ENCODE measurements at regions not wholly inside any gene's neighbourhood (a gene's known extent, or its start where the extent isn't known, plus 50 kb on each side); places are given as distances from the start of the nearest gene placed in this dataset.
"Not testable (repeated sequence)": the region's sequence is repeated elsewhere in the genome, so short reads cannot be mapped to it uniquely, and the experiment has no call there.

GRCh38 chr11:56841210-56841810, 92.8 kb upstream of the OR9G4 start:
- CTCF ChIA-PET: interaction anchor here (0.5 to 4.9 kb wide), 28 partner anchors 8 to 939 kb away, joined by 3 to 106 read pairs (median 3); no protein-coding TSS in a partner anchor

GRCh38 chr11:56827357-56827756, 78.9 kb upstream of the OR9G4 start:
- H3K4me3 Mint-ChIP-seq; H3K27me3 Mint-ChIP-seq (ENCODE audit: low read depth); H3K4me1 Mint-ChIP-seq; CTCF ChIA-PET; H3K27ac Mint-ChIP-seq; ATAC-seq; POLR2A ChIA-PET: not testable (repeated sequence)
- DNase-seq (ENCODE audit: low spot score): peak; percentile 14
- H3K36me3 Mint-ChIP-seq: peaks cover 47% of the 10 kb centered on the region
- H3K9me3 Mint-ChIP-seq: peaks cover 80% of the 10 kb centered on the region

More at GRCh38 chr11:56841210-56841810, 92.8 kb upstream of the OR9G4 start:
- Mint-ChIP-seq H3K4me1 (no peaks in the 10 kb centered on the region), H3K27me3 (ENCODE audit: low read depth) (no peaks in the 10 kb centered on the region), H3K4me3 (no peak overlapping the region), H3K27ac (no peak overlapping the region), H3K9me3 (peaks cover 34% of the 10 kb centered on the region), H3K36me3 (peaks cover 4% of the 10 kb centered on the region)
- POLR2A ChIA-PET: interaction anchor here (1.1 kb wide), 1 partner anchor 408 kb away, joined by 3 read pairs; no protein-coding TSS in a partner anchor
- DNase-seq (ENCODE audit: low spot score) (peak; percentile 55), ATAC-seq (peak; percentile 44; the same call in 1 of the 2 replicates)
- TF ChIP-seq AR (CRISPR knock-in tag; IDR thresholded peaks at IDR 0.05) (no peak), CTCF (IDR thresholded peaks at IDR 0.05) (peak; percentile 62)

GRCh38 chr11:56819916-56820315, 71.4 kb upstream of the OR9G4 start:
- Mint-ChIP-seq H3K36me3 (peaks cover 22% of the 10 kb centered on the region), H3K9me3 (peaks cover 54% of the 10 kb centered on the region), H3K27ac (no peak overlapping the region), H3K4me1 (peaks cover 4% of the 10 kb centered on the region), H3K27me3 (ENCODE audit: low read depth) (no peaks in the 10 kb centered on the region), H3K4me3 (no peak overlapping the region)
- TF ChIP-seq ZBTB21 (CRISPR knock-in tag; IDR thresholded peaks at IDR 0.05; ENCODE audit: borderline replicate concordance) (no peak), MAX (CRISPR knock-in tag; IDR thresholded peaks at IDR 0.05) (no peak), ATF3 (CRISPR knock-in tag; conservative IDR thresholded peaks at IDR 0.05) (no peak), SP1 (CRISPR knock-in tag; conservative IDR thresholded peaks at IDR 0.05) (no peak), FOXP1 (CRISPR knock-in tag; IDR thresholded peaks at IDR 0.05; ENCODE audit: borderline replicate concordance) (no peak), JUN (CRISPR knock-in tag; IDR thresholded peaks at IDR 0.05) (no peak), ATF6 (CRISPR knock-in tag; IDR thresholded peaks at IDR 0.05) (no peak), ZNF396 (CRISPR knock-in tag; IDR thresholded peaks at IDR 0.05; ENCODE audit: borderline replicate concordance) (no peak)
- no peak for DNase-seq (ENCODE audit: low spot score)
- ChIA-PET POLR2A (no interaction called here), CTCF (no interaction called here)
- no peak for ATAC-seq

- no peaks in the 10 kb centered on the region for H3K4me1 Mint-ChIP-seq
- H3K27me3 Mint-ChIP-seq (ENCODE audit: low read depth): no peaks in the 10 kb centered on the region
- no peak for ATAC-seq
- ChIA-PET CTCF (no interaction called here), POLR2A (no interaction called here)
- peaks cover 43% of the 10 kb centered on the region for H3K9me3 Mint-ChIP-seq
- H3K27ac Mint-ChIP-seq: no peak overlapping the region
- H3K36me3 Mint-ChIP-seq: peaks cover 22% of the 10 kb centered on the region
- no peak overlapping the region for H3K4me3 Mint-ChIP-seq
- no peak for DNase-seq (ENCODE audit: low spot score)
- no peak for TF ChIP-seq ZNF396 (CRISPR knock-in tag; IDR thresholded peaks at IDR 0.05; ENCODE audit: borderline replicate concordance)
- TF ChIP-seq IRF1 (CRISPR knock-in tag; IDR thresholded peaks at IDR 0.05): no peak
- TF ChIP-seq ZBTB43 (CRISPR knock-in tag; IDR thresholded peaks at IDR 0.05): no peak
- no peak for TF ChIP-seq TCF7 (CRISPR knock-in tag; IDR thresholded peaks at IDR 0.05; ENCODE audit: low read depth)
- TF ChIP-seq TEAD4 (CRISPR knock-in tag; IDR thresholded peaks at IDR 0.05): no peak
- no peak for TF ChIP-seq SMAD4 (CRISPR knock-in tag; IDR thresholded peaks at IDR 0.05)
- no peak for TF ChIP-seq RELA (CRISPR knock-in tag; IDR thresholded peaks at IDR 0.05; ENCODE audit: borderline replicate concordance)
Measured at GRCh38 chr11:56817661-56818060, 69.2 kb upstream of the OR9G4 start.
